Kidney (tissue), 13 donors: ENCODE measurements at regions not wholly inside any gene's neighbourhood (a gene's known extent, or its start where the extent isn't known, plus 50 kb on each side); places are given as distances from the start of the nearest gene placed in this dataset.

Source experiments
- DNase-seq, 5 donors: peaks; one replicate each; pipeline ENCODE4 v3.0.0-alpha.2; 2013 to 2020
- FAIRE-seq: peaks from 2 replicates; lab custom pipeline; 2012; peaks lifted over from hg19 to GRCh38; lab: Jason Lieb, UNC
- H3K27ac ChIP-seq, 2 donors: one replicate each; pipeline ENCODE4 v1.7.0; 2013; ENCODE audit warnings: low read depth in 2 of 2, low read length in 2 of 2, inconsistent platforms in 1 of 2
- H3K27me3 ChIP-seq: one replicate; pipeline ENCODE4 v1.7.1; 2013; ENCODE audit warnings: low read length, inconsistent platforms; ENCODE audit not compliant: control insufficient read depth, insufficient read depth
- H3K36me3 ChIP-seq, 3 donors: one replicate each; pipeline versions ENCODE4 v1.7.0 to v1.7.1; 2013; ENCODE audit warnings: low read length in 3 of 3, control low read depth in 1 of 3, inconsistent platforms in 1 of 3; ENCODE audit not compliant: insufficient read depth in 3 of 3, control insufficient read depth in 2 of 3
- H3K4me1 ChIP-seq, 3 donors: one replicate each; pipeline versions ENCODE4 v1.7.0 to v1.7.1; 2013; ENCODE audit warnings: low read length in 3 of 3, inconsistent platforms in 1 of 3, low read depth in 1 of 3; ENCODE audit not compliant: control insufficient read depth in 2 of 3, insufficient read depth in 2 of 3
- H3K4me3 ChIP-seq, 3 donors: one replicate each; pipeline versions ENCODE4 v1.7.0 to v1.8.1; 2013; ENCODE audit warnings: low read length in 3 of 3, control low read depth in 1 of 3, inconsistent platforms in 1 of 3
- H3K9ac ChIP-seq, 3 donors: one replicate each; pipeline versions ENCODE4 v1.7.0 to v1.7.1; 2013; ENCODE audit warnings: low read length in 3 of 3, control low read depth in 1 of 3, inconsistent platforms in 1 of 3
- H3K9me3 ChIP-seq, 3 donors: one replicate each; pipeline versions ENCODE4 v1.7.0 to v1.7.1; 2013; ENCODE audit warnings: low read length in 3 of 3, control low read depth in 1 of 3, inconsistent platforms in 1 of 3; ENCODE audit not compliant: control insufficient read depth in 2 of 3, insufficient read depth in 1 of 3
- intact Hi-C: fragments of 100-400 bp; cut with DNase I; formaldehyde crosslinking; loops from one replicate; pipeline ENCODE4 v1.11.1; 2022
- TF ChIP-seq, protein P1 (sequence below): IDR thresholded peaks from 3 replicates; pipeline ENCODE4 v1.5.1; 2012; ENCODE audit warnings: mild to moderate bottlenecking, moderate library complexity, borderline replicate concordance; ENCODE audit not compliant: insufficient read depth; ENCODE audit errors: extremely low read depth
- donor health status: control.
- donor health status: control.
- donor health status: control.
- donor health status: control.
- donor health status: control.
- donor health status: DM: yes; HTN: yes; CAD: no.
- donor health status: Normal renal cell carcinoma (clear cell type).

DNA sequence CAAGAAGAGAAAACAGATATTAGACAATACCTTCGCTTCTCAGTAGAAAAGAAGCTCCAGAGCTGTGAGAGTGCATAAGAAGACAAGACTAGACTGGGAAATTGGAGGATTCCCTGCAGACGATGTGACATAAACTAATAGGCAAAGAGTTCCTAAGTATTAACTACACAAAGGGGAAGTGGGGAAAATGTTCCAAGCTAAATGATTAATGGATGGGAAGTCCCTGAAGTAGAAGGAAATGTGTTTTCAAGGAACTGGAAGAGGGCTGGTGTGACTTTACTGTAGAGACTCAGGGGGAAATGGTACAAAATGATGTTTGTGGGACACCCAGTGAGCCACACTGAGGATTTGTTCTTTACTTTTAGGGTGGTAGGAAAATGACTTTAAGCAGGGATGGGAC, 69.7 kb upstream of the DCLK2 start:
- intact Hi-C loops = loop anchor here (10.0 kb wide), 1 partner anchor 226 kb away; no protein-coding TSS in a partner anchor
- no peak for DNase-seq
- H3K4me3 ChIP-seq = no peak overlapping the region
- TF ChIP-seq, protein P1, sequence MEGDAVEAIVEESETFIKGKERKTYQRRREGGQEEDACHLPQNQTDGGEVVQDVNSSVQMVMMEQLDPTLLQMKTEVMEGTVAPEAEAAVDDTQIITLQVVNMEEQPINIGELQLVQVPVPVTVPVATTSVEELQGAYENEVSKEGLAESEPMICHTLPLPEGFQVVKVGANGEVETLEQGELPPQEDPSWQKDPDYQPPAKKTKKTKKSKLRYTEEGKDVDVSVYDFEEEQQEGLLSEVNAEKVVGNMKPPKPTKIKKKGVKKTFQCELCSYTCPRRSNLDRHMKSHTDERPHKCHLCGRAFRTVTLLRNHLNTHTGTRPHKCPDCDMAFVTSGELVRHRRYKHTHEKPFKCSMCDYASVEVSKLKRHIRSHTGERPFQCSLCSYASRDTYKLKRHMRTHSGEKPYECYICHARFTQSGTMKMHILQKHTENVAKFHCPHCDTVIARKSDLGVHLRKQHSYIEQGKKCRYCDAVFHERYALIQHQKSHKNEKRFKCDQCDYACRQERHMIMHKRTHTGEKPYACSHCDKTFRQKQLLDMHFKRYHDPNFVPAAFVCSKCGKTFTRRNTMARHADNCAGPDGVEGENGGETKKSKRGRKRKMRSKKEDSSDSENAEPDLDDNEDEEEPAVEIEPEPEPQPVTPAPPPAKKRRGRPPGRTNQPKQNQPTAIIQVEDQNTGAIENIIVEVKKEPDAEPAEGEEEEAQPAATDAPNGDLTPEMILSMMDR = no peak
- no peak overlapping the region for H3K9ac ChIP-seq
- no peak for FAIRE-seq
- no peaks in the 10 kb centered on the region for H3K27me3 ChIP-seq
- H3K27ac ChIP-seq = no peak overlapping the region
- no peaks in the 10 kb centered on the region for H3K36me3 ChIP-seq
- no peaks in the 10 kb centered on the region for H3K9me3 ChIP-seq
- peaks cover 0 to 2% (median 0%) of the 10 kb centered on the region in 3 donors for H3K4me1 ChIP-seq

DNA sequence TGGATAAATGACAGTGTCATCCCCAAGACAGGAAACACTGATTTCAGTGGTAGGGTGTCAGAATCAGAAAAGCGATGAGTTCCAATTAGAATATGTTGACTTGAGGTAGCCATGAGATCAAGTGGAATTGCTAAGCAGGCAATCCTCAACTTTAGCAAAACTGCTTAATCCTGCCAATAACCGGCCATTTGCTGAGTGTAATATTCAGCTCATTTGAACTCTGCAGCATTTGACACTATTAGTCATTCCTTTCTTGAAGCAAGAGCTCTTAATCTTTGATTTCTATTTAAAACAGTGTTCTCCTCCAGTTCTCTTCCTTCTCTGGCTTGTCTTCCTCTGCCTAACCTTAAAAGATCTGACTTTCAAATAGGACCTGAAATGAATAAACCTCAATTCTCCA, 68.7 kb upstream of the DCLK2 start:
- DNase-seq (no peak), FAIRE-seq (no peak)
- Histone ChIP-seq H3K4me3 (no peak overlapping the region), H3K36me3 (no peaks in the 10 kb centered on the region), H3K27ac (no peak overlapping the region), H3K9me3 (no peaks in the 10 kb centered on the region), H3K9ac (no peak overlapping the region), H3K27me3 (no peaks in the 10 kb centered on the region), H3K4me1 (peaks cover 0 to 2% (median 0%) of the 10 kb centered on the region in 3 donors)
- TF ChIP-seq, protein P1 = no peak
- intact Hi-C loops = loop anchor here (10.0 kb wide), 1 partner anchor 225 kb away; no protein-coding TSS in a partner anchor

DNA sequence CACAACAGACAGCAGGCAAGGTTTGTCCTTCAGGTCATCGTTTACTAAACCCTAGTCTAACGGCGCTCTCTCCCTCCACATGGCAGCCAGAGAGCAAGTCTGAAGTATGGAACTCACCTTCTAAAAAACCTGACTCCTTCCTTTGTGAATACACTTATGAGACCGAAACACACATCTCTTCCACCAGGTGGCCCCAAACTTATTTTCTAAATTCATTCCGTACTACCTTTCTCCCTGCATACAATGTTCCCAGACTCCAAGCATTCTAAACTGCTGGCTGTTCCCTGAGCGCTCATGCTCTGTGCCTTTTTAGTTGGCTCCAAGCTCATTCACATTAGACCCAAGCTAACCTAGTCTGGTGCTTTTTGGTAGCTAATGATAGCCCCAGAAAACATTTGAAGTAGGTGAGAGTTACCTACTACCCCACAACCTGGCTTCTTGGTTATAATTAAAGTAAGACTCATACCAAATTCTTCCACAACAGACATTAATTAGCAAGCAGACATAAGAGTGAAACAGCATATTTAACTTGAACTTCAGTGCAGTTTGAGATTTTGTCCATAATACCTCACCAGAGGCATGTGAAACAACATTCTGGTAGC, 67.6 kb upstream of the DCLK2 start:
- H3K9ac ChIP-seq = no peak overlapping the region
- no peaks in the 10 kb centered on the region for H3K9me3 ChIP-seq
- H3K4me1 ChIP-seq = peaks cover 0 to 1% (median 0%) of the 10 kb centered on the region in 3 donors
- H3K27ac ChIP-seq = no peak overlapping the region
- TF ChIP-seq, protein P1 = peak; percentile 55
- intact Hi-C loops = no loop called here
- no peaks in the 10 kb centered on the region for H3K27me3 ChIP-seq
- H3K4me3 ChIP-seq = no peak overlapping the region
- FAIRE-seq (peak; percentile 83), DNase-seq (peak in 3 of 5 donors; percentile 55 to 87 (median 85))
- H3K36me3 ChIP-seq = no peaks in the 10 kb centered on the region
